ENCODE measurements at regions not wholly inside any gene's neighbourhood (a gene's known extent, or its start where the extent isn't known, plus 50 kb on each side); places are given as distances from the start of the nearest gene placed in this dataset.
A peak's percentile ranks its signal among the peaks of the same experiment; 100 is the strongest.

DNA sequence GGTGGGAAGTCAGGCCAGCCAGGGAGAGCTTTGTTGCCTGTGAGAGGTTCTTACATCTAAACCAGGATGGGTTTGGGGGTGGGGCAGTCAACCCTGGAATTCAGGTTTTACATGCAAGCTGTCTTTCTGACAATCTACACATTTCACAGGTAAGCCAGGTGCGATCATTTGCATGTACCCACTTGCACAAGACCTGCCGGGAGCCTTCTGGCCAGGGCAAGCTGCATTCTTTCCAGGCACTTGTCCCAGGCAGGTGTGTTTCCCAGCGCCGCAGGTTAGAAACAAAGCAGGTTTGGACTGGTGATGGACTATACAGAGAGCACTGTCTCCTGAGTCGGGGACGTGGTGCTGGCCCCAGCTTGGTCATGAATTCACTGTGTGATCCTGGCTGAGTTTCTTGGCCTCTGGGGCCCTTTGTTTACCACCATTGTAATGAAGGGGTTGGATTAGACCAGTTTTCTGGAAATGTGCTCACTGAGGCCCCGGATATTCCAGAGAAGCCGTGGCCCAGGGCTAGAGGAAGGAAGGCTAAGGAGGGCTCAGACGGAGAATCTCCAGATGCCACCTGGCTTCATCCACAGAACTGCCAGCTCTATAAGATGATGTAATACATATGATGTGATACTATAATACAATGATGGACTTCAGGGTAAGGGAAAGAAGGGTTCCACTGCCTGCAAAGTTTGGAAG lies 205.2 kb upstream of the SVIL start:
- intact Hi-C loops (cut with DNase I): loop anchor here in 1 of 2 donors (10.0 kb wide), 1 partner anchor 105 kb away; no protein-coding TSS in a partner anchor

DNA sequence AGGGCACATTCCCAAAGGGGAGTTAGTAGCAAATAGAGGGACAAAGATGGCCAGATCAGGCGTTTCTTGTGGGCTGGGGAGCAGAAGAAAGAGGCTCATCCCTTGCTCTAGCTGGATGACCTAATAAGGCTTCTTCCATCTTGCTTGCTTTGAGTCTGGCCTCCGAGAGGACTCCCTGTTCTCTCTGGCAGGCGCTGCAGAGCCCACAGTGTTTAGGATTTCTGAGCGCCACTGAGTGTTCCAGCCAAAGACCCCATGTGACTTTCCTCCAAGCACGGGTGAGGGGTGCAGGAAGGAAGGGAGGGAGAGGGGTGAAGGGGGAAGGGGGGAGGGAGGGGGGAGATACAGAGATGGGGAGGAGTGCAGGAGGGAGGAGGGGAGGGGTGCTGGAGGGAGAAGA lies 203.8 kb upstream of the SVIL start:
- intact Hi-C loops (cut with DNase I): no loop called here
- DNase-seq (ENCODE audit: low spot score): no peak

More for the DNA sequence above, 205.2 kb upstream of the SVIL start:
- DNase-seq (ENCODE audit: low spot score): no peak

DNA sequence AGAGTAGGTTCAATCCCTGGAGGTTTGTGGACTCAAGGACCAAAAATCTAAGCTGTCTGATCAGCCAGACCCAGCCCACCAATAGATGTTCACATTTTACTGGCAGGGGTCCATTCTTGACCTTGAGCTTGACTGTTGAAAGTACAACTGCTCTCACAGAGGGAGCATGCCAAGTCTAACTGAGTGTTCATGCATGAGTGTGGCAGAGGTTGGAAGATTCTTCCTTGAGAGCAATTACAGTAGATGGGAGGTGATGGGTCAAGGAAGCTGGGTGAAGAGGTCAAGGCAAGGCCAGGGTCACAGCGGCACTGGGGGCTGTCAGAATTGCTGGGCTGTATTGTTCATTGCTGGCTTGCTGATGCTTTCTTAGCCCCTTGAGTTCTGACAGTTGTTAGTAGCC lies 202.8 kb upstream of the SVIL start:
- intact Hi-C loops (cut with DNase I): no loop called here

DNA sequence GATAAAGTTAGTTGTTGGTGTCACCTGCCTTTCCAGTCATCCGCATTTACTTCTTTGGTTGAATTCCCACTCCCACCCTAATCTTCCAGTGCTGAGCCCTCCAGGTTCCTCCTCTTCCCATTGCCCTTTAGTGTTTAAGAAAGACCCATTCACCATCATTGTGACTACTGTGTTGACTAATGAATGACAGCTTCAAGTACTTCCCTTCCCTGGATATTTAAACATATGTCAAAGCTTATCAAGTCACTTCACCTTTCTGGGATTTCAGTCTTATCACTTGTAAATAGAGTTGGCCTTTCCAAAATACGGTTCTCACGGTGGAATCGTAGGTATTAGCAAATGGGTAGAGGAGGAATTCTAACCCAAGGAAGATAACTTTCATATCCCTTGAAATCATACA lies 201.6 kb upstream of the SVIL start:
- no peak for DNase-seq (ENCODE audit: low spot score)
- intact Hi-C loops (cut with DNase I): no loop called here

More for the DNA sequence above, 202.8 kb upstream of the SVIL start:
- DNase-seq (ENCODE audit: low spot score): no peak

DNA sequence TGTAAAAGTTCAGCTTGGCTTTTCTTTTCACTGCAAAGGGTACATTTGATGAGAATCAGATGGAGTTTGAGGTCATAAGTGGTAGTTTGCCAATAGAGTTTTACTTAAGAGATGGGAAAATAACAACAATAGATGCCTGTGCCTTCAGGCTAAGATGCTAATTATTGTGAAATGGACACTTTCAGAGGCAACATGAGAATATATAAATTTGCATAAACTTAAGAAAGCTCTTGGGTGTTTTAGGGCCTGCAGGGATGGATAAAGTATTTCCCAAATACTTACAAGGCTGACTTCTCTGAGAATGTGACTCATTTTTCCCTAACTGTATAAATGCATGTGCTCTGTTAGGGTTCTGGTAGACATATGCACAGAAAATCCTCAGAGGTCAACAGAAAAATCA lies 200.3 kb upstream of the SVIL start:
- no peak for DNase-seq (ENCODE audit: low spot score)
- intact Hi-C loops (cut with DNase I): no loop called here

DNA sequence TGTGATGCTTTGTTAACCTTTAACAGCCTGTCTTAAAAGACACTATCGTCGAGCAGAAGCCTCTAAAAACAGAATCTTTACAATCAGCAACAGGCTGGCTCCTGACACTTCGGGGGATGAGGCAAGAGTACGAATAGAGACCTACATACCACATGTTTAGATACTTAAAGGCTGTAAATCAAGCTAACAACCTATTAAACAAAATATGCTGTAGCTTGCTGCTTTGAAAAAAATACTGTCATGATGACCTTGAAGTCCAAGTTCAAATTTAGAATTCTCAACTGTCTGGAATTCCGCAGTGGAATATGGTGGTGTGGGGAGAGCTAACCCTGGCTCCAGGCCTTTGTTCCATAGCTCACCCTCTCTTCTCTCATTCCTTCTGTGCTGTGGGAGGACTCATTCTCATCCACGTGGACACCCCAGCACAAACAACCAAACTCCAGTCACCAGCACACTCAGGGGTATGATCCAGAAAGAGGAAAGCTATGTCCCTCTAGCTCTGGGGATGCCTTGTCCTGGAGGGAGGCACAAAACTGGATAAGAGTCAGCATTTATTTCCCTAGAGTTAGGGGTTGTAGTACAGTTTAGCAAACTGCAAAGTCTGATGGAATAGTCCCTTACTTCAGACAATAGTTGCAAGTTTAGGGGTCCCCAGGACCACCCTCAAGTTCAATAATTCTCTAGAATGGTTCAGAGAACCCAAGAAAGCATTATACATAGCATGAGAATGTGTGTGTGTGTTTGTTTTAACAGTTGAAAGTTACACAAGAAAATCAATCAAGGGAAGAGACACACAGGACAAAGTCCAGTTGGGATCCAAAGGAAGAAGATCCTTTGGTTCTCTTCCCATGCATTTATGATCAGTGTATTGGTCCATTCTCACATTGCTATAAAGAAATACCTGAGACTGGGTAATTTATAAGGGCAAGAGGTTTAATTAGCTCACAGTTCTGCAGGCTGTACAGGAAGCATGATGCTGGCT lies 196.1 kb upstream of the SVIL start:
- no peak for DNase-seq (ENCODE audit: low spot score)
- intact Hi-C loops (cut with DNase I): no loop called here

DNA sequence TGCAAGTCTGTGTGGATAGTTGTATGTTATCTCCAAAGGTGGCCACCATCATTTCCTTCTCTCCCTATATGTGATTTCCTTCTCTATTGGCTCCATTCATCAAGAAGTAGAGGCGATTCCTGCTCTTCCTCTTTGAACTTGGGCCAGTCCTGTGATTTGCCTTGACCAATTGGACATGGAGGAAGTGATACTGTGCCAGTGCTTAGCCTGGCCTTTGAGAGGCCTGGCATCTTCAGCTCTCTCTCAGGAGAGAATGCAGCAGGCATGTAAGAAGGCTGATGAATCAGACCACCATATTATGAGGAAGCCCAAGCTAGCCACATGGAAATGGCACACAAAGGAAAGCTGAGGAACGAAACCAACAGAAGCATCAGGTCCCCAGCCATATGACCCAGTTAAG lies 195.0 kb upstream of the SVIL start:
- intact Hi-C loops (cut with DNase I): no loop called here

DNA sequence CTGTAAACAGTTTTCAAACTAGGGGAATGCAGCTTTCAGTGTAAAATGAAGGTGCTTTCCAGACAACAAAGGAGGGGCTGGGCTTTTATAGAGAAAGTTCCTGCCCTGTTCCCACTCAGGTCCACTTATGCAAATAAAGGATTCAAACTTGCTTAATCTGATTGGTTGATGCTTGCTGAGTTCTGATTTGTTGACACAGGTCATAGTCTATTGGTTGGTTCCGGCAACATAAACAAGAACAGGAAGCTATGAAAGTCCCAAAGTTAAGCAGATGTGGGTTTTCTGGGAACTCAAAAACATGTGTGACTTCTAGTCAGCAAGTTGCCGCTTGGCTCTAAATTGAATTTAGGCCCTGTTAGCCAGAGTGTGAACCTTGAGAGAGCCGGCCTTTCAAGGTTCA lies 194.2 kb upstream of the SVIL start:
- intact Hi-C loops (cut with DNase I): no loop called here
- DNase-seq (ENCODE audit: low spot score): no peak

More for the DNA sequence above, 195.0 kb upstream of the SVIL start:
- DNase-seq (ENCODE audit: low spot score): no peak

DNA sequence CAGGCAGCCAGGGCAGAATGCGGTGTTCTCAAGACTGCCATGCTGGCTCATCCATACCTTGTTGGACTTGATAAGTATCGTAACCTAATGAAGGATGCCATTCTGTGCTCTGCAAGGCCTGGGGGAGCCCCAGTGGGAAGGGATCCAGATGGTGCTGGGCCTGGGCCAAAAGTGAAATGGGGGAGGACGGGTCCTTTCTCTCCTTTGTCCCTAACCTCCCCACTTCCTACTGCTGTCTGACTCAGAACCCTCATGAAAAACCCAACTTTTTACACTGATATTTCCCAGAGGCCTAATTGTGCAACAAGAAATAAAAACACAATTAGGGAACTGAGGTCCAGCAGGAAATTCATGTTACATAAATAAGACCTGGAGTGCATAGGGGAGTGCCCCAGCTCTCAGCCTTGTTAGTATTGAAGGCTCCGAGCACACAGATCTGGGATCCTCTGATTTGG lies 193.7 kb upstream of the SVIL start:
- no peak for DNase-seq (ENCODE audit: low spot score)
- intact Hi-C loops (cut with DNase I): no loop called here

DNA sequence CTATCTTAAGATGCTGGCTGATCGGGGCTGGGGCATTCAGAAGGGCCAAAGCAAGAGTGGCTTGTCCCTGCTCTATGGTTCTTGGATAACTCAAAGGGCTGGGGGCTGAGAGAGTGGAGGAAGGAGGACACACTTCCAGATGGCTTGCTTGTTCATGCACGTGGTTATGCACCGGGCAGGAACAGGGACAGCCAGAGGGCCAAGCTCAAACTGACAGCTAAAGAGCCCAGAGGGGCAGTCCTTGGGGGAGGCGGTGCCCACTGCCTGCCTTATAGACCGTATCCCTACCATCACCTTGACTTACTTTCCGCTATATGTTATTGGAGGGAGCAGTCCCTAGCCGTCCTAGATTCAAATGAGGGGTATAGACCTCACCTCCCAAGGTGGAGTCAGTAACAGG lies 192.7 kb upstream of the SVIL start:
- intact Hi-C loops (cut with DNase I): no loop called here

DNA sequence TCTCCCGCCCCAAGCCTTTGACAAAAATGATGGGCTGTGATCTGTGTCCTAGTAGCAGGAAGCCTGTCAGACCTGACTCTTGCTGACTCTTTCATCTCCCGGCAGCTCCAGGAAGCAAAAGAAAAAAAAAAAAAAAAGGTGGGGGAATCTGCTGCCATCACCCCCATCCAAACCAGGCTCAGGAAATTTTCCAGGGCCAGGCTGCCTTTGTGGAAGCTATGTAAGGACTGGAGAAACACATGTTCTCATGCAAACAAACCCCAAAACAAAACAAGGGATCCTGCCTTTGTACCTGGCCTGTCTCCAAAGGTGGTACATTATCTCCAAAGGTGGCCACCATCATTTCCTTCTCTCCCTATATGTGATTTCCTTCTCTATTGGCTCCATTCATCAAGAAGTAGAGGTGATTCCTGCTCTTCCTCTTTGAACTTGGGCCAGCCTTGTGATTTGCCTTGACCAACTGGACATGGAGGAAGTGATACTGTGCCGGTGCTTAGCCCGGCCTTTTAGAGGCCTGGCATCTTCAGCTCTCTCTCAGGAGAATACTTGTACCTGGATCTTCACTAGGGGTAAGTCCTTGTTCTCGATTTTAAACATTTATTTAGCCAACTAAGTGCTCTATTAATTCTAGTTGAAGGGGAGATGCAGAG lies 192.2 kb upstream of the SVIL start:
- DNase-seq (ENCODE audit: low spot score): no peak
- intact Hi-C loops (cut with DNase I): no loop called here

More for the DNA sequence above, 192.7 kb upstream of the SVIL start:
- DNase-seq (ENCODE audit: low spot score): no peak

DNA sequence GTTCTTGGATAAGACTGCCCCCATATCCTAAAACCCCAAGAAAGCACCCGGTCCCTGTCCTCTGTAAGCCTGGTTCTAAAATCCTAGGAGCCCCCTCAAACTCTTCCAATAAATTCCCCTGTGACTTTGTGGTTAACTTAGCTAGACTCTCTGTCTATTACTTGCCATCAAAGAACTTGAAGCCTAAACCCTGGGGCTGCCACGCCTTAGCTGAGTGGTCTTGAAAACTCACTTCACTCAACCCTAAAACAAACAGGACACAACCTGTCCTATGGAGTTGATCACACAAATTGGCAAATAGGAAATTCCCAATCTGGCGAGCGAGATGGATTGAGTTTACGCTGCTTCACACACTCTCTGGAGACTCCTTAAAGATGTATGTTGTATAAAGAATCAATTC lies 191.4 kb upstream of the SVIL start:
- no peak for DNase-seq (ENCODE audit: low spot score)
- intact Hi-C loops (cut with DNase I): no loop called here

DNA sequence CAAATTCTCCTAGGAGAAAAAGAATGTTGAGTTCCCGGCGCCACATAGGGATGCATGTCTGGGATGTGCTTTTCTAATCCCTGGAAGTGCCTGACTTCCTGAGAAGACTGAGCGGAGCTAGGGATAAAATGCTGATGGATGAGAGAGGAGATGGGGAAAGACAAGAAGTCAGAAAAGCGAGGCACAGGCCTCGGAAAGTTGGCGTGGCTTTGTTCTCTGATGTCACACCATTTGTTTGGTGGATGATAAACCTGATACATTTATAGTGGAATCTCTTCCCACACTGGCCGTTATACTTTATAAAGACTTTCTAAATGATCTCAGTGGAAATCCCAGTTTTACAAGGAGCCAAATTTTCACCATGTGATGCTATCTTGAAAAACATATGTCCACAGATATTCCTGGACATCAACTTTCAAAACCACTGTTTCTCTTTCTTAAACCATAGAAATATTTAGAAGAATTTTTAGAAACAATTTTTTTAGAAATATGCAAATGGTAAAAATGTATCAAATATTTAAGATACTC lies 188.8 kb upstream of the SVIL start:
- intact Hi-C loops (cut with DNase I): no loop called here
- DNase-seq (ENCODE audit: low spot score): no peak

DNA sequence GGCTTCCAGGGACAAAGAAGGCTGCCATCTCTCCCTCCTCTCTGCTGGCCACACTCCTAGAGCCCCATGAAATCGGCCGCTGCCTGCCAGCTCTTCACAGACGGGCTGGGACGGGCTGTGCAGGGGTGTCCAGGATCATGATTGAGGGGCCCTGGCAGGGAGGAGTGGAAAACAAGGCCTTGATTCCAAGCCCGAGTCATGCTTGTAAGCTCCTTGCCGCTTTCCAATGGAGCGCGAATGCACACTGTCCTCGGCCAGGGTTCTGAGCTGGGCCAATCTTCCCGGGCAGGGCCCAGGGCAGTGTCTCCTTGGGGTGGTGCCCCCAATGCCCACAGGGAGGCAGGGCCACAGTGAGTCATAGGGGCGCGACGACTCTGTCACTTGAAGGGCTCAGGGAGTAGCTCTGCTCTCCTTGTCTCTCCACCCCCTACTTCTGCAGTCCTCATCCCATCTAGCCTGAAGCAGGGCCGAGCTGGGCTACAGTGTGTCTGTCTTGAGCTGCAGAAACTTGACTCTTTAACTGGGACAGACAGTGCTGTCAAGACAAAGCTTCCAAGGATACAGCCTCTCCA lies 186.2 kb upstream of the SVIL start:
- DNase-seq (ENCODE audit: low spot score): peak; percentile 90
- intact Hi-C loops (cut with DNase I): no loop called here

DNA sequence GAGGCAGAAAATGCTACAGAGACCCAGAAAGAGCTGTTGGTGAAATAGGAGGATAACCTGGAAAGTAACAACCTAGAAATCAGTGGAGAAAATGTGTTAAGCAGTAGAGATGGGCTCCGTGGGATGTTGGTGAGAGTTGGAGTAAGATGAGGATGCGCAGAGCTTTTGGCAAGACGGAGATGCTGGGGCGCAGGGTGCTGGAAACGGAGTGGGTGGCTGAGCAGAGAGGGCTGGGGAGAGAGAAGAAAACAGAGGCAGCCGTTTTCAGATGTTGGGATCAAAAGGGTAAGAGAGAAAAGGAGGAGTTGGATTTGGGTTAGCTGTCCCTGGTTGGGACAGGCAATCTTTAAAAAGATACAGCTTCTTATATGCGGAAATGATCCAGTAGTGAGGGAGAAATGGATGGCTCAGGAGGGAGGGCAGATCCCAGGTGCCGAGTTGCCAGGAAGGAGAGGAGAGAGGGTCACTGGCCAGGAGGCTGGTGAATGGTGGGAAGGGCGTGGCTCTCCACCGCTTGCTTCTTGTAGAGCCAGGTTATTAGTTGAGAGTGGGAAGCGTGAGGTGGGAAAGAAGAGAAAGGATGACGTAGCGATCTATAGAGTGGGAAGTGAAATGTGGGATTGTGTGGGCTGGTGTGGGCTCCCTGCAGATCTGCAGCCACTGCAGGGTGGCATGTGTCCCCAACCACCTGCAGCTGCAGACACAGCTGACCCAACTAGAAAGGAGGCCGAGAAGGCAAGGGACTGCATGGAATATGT lies 182.2 kb upstream of the SVIL start:
- intact Hi-C loops (cut with DNase I): no loop called here

DNA sequence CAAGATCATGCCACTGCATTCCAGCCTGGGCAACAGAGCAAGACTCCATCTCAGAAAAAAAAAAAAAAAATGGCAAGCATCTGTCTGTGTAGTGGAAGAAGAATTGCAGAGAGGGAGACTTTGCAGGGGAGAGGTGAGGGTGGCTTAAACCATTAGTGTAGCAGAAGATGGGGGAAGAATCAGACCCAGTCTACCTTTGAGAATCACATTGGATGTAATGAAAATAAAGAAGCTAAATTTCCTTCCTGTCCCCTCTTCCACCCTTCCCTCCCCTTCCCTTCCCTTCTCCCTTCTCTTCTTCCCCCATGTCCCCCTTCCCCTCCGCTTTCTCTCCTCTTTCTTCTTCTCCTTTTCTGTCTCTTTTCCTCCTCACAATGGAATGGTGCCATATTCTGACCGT lies 180.8 kb upstream of the SVIL start:
- no peak for DNase-seq (ENCODE audit: low spot score)
- intact Hi-C loops (cut with DNase I): no loop called here

More for the DNA sequence above, 182.2 kb upstream of the SVIL start:
- no peak for DNase-seq (ENCODE audit: low spot score)

DNA sequence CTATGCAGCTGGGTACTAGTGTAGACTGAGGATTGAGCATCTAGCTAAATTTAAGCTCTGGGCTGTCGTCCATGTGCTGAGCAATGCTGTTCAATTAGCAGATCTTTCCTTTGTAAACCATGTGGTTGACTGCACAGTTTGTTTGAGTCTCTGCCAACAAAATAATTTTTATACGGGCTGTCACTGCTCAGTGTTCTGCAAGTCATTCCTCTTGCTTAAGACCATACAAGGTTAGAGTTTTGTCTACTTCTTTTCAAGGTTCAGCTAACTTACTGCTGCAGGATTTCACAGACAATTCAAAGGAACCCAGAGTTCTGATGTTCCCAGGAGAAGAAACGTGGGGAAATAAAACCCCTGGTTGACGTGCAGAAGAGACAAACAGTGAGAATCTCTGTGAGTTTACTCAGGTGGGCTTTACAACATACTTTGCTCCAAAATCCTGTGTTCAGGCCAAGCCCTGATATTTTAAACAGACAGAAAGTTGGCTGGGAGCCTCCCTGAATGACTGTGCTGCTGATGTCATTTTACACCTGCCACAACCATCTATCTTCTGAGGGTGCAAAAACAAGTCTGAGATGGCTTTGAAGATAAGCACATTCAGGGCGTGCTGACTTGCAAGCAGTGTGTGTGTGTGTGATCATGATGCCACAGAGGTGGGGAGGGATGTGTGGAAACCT lies 177.1 kb upstream of the SVIL start:
- DNase-seq (ENCODE audit: low spot score): no peak
- intact Hi-C loops (cut with DNase I): no loop called here

DNA sequence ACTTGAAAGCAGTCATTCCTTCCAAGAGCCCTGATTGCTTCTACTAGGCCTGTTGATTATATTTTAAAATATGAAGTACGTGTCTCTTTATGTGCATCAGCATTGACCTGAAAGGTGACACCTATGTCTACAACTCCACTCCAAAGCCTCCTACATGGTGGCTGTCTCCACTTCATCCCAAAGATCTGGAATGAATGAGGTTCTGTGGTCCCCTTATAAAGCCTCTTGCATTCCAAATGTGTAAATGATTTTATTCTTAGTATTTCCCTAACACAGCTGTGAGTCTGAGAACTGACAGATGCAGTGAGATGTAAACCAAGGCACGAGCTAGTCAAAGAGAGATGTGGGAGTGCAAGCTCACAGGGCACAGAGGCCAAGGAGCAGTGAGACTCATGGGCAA lies 176.0 kb upstream of the SVIL start:
- intact Hi-C loops (cut with DNase I): no loop called here
- no peak for DNase-seq (ENCODE audit: low spot score)
